ENCODE measurements at regions not wholly inside any gene's neighbourhood (a gene's known extent, or its start where the extent isn't known, plus 50 kb on each side); places are given as distances from the start of the nearest gene placed in this dataset.

DNA sequence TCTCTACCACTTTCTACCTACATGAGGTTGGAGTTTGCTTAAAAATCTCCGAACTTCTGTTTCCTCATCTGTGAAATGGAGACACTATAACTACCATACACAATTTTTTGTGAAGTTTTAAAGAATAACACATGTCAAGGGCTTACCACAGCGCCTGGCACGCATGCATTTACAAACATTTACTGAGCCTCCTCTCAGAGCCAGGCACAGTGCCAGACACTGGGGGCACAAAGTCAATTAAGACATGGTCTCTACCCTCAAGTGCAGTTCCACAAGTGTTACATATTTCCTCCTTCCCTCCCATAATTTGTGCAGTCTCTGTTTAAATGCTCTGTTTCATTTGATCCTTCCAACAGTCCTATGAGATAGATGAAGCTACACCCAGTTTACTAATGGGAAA is 356.4 kb upstream of the ESRRG start:
- no peaks in the 10 kb centered on the region for H3K9me3 ChIP-seq (replicated peaks; ENCODE audit: control insufficient read depth, insufficient read depth, low read depth, low read length)
- no peak overlapping the region for H3K4me3 ChIP-seq
- POLR2A ChIA-PET: no interaction called here
- no peak overlapping the region for H3K4me2 ChIP-seq (ENCODE audit: insufficient read depth, low read length)
- H2AFZ ChIP-seq (ENCODE audit: low read depth, low read length): no peak overlapping the region
- H3K36me3 ChIP-seq (ENCODE audit: control insufficient read depth, insufficient read depth, low read length): no peaks in the 10 kb centered on the region
- DNase-seq (ENCODE audit: extremely low read depth in 1 of 4, low spot score in 3 of 4): no peak
- TF ChIP-seq MTA3 (IDR thresholded peaks at IDR 0.05; ENCODE audit: borderline replicate concordance) (no peak), MBD2 (IDR thresholded peaks at IDR 0.05; ENCODE audit: borderline replicate concordance, low read depth) (no peak), SP1 (CRISPR knock-in tag; IDR thresholded peaks at IDR 0.05) (no peak), ZNF583 (CRISPR knock-in tag; IDR thresholded peaks at IDR 0.05) (no peak), HDGF (IDR thresholded peaks at IDR 0.05) (no peak), NKRF (IDR thresholded peaks at IDR 0.05; ENCODE audit: borderline replicate concordance) (no peak), TBP (optimal IDR thresholded peaks at IDR 0.05; ENCODE audit: low read depth, low read length) (no peak), SIX5 (IDR thresholded peaks at IDR 0.05; ENCODE audit: borderline replicate concordance in 1 of 2, insufficient read depth in 1 of 2, low read depth in 1 of 2, low read length in 2 of 2) (no peak), ZNF197 (CRISPR knock-in tag; IDR thresholded peaks at IDR 0.05; ENCODE audit: low read depth) (no peak), PHF20 (IDR thresholded peaks at IDR 0.05; ENCODE audit: partially characterized antibody) (no peak), NFIC (IDR thresholded peaks at IDR 0.05) (no peak), PHTF2 (CRISPR knock-in tag; IDR thresholded peaks at IDR 0.05) (no peak), ZFP30 (CRISPR knock-in tag; IDR thresholded peaks at IDR 0.05; ENCODE audit: borderline replicate concordance) (no peak), CHD2 (IDR thresholded peaks at IDR 0.05; ENCODE audit: low read depth, low read length) (no peak), SREBF1 (IDR thresholded peaks at IDR 0.05; ENCODE audit: borderline replicate concordance, low read depth, low read length) (no peak), RBM22 (IDR thresholded peaks at IDR 0.05; ENCODE audit: low read depth, low read length, poor library complexity, severe bottlenecking) (no peak), TAF1 (IDR thresholded peaks at IDR 0.05; ENCODE audit: control insufficient read depth, extremely low read depth, insufficient read depth, low read length, severe bottlenecking) (no peak), HDAC2 (IDR thresholded peaks at IDR 0.05) (no peak)
- TF ChIP-seq, protein P1, sequence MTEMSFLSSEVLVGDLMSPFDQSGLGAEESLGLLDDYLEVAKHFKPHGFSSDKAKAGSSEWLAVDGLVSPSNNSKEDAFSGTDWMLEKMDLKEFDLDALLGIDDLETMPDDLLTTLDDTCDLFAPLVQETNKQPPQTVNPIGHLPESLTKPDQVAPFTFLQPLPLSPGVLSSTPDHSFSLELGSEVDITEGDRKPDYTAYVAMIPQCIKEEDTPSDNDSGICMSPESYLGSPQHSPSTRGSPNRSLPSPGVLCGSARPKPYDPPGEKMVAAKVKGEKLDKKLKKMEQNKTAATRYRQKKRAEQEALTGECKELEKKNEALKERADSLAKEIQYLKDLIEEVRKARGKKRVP (CRISPR knock-in tag; IDR thresholded peaks at IDR 0.05): no peak
- intact Hi-C loops (cut with micrococcal nuclease): no loop called here
- CTCF ChIA-PET (ENCODE audit: low intra/inter-chr PET ratio): no interaction called here
- no peaks in the 10 kb centered on the region for H4K20me1 ChIP-seq (replicated peaks; ENCODE audit: control insufficient read depth, insufficient read depth, low read length)
- in situ Hi-C loops (cut with MboI): no loop called here
- no peaks in the 10 kb centered on the region for H3K79me2 ChIP-seq (ENCODE audit: control insufficient read depth, insufficient read depth, low read length)
- H3K9me1 ChIP-seq (ENCODE audit: control insufficient read depth, insufficient read depth, low read length): no peaks in the 10 kb centered on the region
- 0% methylated on average over 3 of the region's 3 CpGs for WGBS (ENCODE audit: insufficient coverage, low coverage, missing lambda C conversion rate)
- FAIRE-seq: no peak
- H3K9ac ChIP-seq (ENCODE audit: insufficient read depth in 1 of 2, low read depth in 2 of 2, low read length in 2 of 2): no peak overlapping the region
- no peaks in the 10 kb centered on the region for H3K4me1 ChIP-seq (replicated peaks in 1 of 2; ENCODE audit: control insufficient read depth in 2 of 2, insufficient read depth in 2 of 2, low read length in 2 of 2)
- BruUV-seq (replicated peaks): no TSS peak
- ATAC-seq: no peak
- H3K27me3 ChIP-seq (ENCODE audit: control insufficient read depth in 2 of 2, insufficient read depth in 2 of 2, low read length in 2 of 2): no peaks in the 10 kb centered on the region
- H3K27ac ChIP-seq (ENCODE audit: extremely low read depth, low read depth, low read length): no peak overlapping the region
